Spleen (tissue), 11 donors: ENCODE measurements at regions not wholly inside any gene's neighbourhood (a gene's known extent, or its start where the extent isn't known, plus 50 kb on each side); places are given as distances from the start of the nearest gene placed in this dataset.

Source experiments
- DNase-seq: peaks from one replicate; pipeline ENCODE4 v3.0.0-alpha.2; 2020
- H3K27ac ChIP-seq, 8 donors: fragments of 200-600 bp; sonication (generic) in 7 of 8; 1 replicate in 4 of 8; 2 replicates in 4 of 8; pipeline versions ENCODE4 v1.5.0 to v1.8.0; 2016 to 2021; ENCODE audit warnings: inconsistent platforms in 4 of 8, mild to moderate bottlenecking in 4 of 8, moderate library complexity in 1 of 8
- H3K27me3 ChIP-seq, 7 donors: fragments of 200-600 bp; sonication (generic) in 6 of 7; replicated peaks in 1 of 7; 1 replicate in 4 of 7; 2 replicates in 3 of 7; pipeline versions ENCODE4 v1.5.0 to v1.8.0; 2016 to 2021; ENCODE audit warnings: inconsistent platforms in 3 of 7, mild to moderate bottlenecking in 1 of 7
- H3K36me3 ChIP-seq, 6 donors: fragments of 200-600 bp; sonication (generic) in 5 of 6; 1 replicate in 4 of 6; 2 replicates in 2 of 6; pipeline versions ENCODE4 v1.5.0 to v1.8.0; 2016 to 2021; ENCODE audit warnings: inconsistent platforms in 2 of 6
- H3K4me1 ChIP-seq, 6 donors: fragments of 200-600 bp; sonication (generic) in 5 of 6; 1 replicate in 3 of 6; 2 replicates in 3 of 6; pipeline versions ENCODE4 v1.5.0 to v1.8.0; 2016 to 2021; ENCODE audit warnings: inconsistent platforms in 3 of 6
- H3K4me3 ChIP-seq, 8 donors: fragments of 200-600 bp; sonication (generic) in 7 of 8; 1 replicate in 4 of 8; 2 replicates in 4 of 8; pipeline versions ENCODE4 v1.5.0 to v1.8.0; 2016 to 2021; ENCODE audit warnings: inconsistent platforms in 4 of 8, mild to moderate bottlenecking in 4 of 8, moderate library complexity in 2 of 8
- H3K9me3 ChIP-seq, 8 donors: fragments of 200-600 bp; sonication (generic) in 7 of 8; 1 replicate in 4 of 8; 2 replicates in 4 of 8; pipeline versions ENCODE4 v1.5.0 to v1.8.0; 2016 to 2021; ENCODE audit warnings: inconsistent platforms in 4 of 8
- CTCF ChIP-seq, 11 experiments: fragments of 200-600 bp in 7 of 11; fragments of 450-650 bp in 4 of 11; sonication (generic) in 4 of 11; IDR thresholded peaks in 8 of 11; conservative IDR thresholded peaks in 3 of 11; 1 replicate in 7 of 11; 2 replicates in 4 of 11; pipeline versions ENCODE4 v1.4.0 to v1.8.0; 2016 to 2021; ENCODE audit warnings: antibody characterized with exemption in 11 of 11, inconsistent platforms in 4 of 11, mild to moderate bottlenecking in 1 of 11
- POLR2A ChIP-seq, 3 donors: fragments of 450-650 bp; IDR thresholded peaks; one replicate each; pipeline ENCODE4 v1.5.1; 2017; ENCODE audit warnings: antibody characterized with exemption in 3 of 3, mild to moderate bottlenecking in 1 of 3
- POLR2AphosphoS5 ChIP-seq, 3 donors: sonication (generic); formaldehyde crosslinking; IDR thresholded peaks; one replicate each; pipeline ENCODE4 v1.5.1; 2017; ENCODE audit warnings: antibody characterized with exemption in 3 of 3
- WGBS, 5 donors: extraction: QIAGEN DNeasy Blood & Tissue Kit in 3 of 5; methylation state at CpG; one replicate each; pipeline versions ENCODE4 v1.1.5 to v1.1.7; 2013 to 2018; 5-methylcytosine and 5-hydroxymethylcytosine counted together
- intact Hi-C: fragments of 100-400 bp; cut with DNase I; formaldehyde crosslinking; loops from one replicate; pipeline ENCODE4 v1.15.0; 2023; ENCODE audit warnings: low total_unique reads
- donor health status: healthy with polysubstance abuse.
- donor health status: DM: no; HTN: no; CAD: no; lungs with moderate emphysema.
- donor health status: DM: no; HTN: no; CAD: no.
- donor health status: Bipolar disorder and iron deficiency.
- donor health status: healthy.
- donor health status: DM: no; HTN: no; CAD: no.
- donor health status: DM: yes; HTN: yes; CAD: no.

DNA sequence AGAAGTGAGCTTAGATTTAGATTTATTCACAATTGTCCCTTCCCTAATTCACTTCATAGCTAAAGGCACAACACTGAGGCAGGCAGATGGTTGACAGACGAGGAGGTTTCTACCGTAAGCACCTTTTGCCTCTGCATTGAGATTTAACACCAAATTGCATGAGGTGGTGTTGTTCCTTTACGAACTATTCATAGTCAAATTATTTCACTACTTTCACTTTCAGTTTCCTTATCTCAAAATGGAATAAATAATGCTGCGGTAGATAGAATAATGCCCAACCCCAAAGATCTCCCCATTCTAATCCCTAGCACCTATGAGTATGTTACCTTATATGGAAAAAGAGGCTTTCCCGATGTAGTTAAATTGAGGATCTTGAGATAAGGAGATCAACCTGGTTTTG lies 58.9 kb upstream of the LINC00305 start:
- Histone ChIP-seq H3K27me3 (no peaks in the 10 kb centered on the region), H3K4me1 (peaks cover 0 to 3% (median 0%) of the 10 kb centered on the region in 6 donors), H3K36me3 (no peaks in the 10 kb centered on the region), H3K4me3 (peak overlapping the region in 2 of 8 donors; percentile 3 to 42), H3K27ac (no peak overlapping the region), H3K9me3 (no peaks in the 10 kb centered on the region)
- TF ChIP-seq POLR2A (IDR thresholded peaks at IDR 0.05) (no peak), POLR2AphosphoS5 (IDR thresholded peaks at IDR 0.05) (no peak), CTCF (IDR thresholded peaks at IDR 0.05 in 8 of 11, conservative IDR thresholded peaks at IDR 0.05 in 3 of 11) (no peak)
- no peak for DNase-seq
- intact Hi-C loops, result no loop called here
- WGBS, 5 donors, result 30 to 52% (median 44%) methylated on average over 5 of the region's 5 CpGs

GRCh38 chr18:64203295-64203694 lies 54.4 kb upstream of the LINC00305 start:
- TF ChIP-seq POLR2A (IDR thresholded peaks at IDR 0.05) (no peak), CTCF (IDR thresholded peaks at IDR 0.05 in 8 of 11, conservative IDR thresholded peaks at IDR 0.05 in 3 of 11) (no peak), POLR2AphosphoS5 (IDR thresholded peaks at IDR 0.05) (no peak)
- Histone ChIP-seq H3K9me3 (no peaks in the 10 kb centered on the region), H3K27ac (no peak overlapping the region), H3K36me3 (no peaks in the 10 kb centered on the region), H3K27me3 (no peaks in the 10 kb centered on the region), H3K4me1 (peaks cover 0 to 3% (median 0%) of the 10 kb centered on the region in 6 donors), H3K4me3 (no peak overlapping the region)
- WGBS, 5 donors, result 57 to 73% (median 65%) methylated on average over 3 of the region's 3 CpGs
- no peak for DNase-seq
- intact Hi-C loops, result no loop called here

DNA sequence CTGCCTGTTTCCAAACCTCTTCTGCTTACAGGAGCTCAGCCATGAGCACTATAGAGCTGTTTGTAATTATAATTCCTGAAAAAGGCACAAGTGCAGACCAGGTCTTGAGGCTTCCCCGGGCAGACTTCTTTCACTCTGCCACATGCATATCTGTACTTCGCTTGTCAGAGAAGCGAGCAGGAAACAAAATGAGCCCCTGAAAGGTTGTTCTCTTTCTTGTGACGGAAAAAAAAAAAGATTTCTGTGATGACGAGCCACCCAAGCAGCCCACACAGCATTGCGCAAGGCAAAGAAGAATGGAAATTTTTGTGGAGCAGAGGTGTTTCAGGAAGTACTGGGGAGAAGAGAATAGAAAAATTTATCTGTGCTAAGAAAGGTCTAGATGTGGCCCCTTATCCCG lies 54.0 kb upstream of the LINC00305 start:
- no peaks in the 10 kb centered on the region for H3K27me3 ChIP-seq
- no peaks in the 10 kb centered on the region for H3K36me3 ChIP-seq
- no peaks in the 10 kb centered on the region for H3K9me3 ChIP-seq
- no peak overlapping the region for H3K4me3 ChIP-seq
- H3K4me1 ChIP-seq, result no peaks in the 10 kb centered on the region
- H3K27ac ChIP-seq, result no peak overlapping the region
- 34 to 41% (median 39%) methylated on average over 7 of the region's 7 CpGs for WGBS, 5 donors
- intact Hi-C loops, result no loop called here
- no peak for DNase-seq
- TF ChIP-seq POLR2A (IDR thresholded peaks at IDR 0.05) (no peak), POLR2AphosphoS5 (IDR thresholded peaks at IDR 0.05) (no peak), CTCF (IDR thresholded peaks at IDR 0.05 in 8 of 11, conservative IDR thresholded peaks at IDR 0.05 in 3 of 11) (no peak)

GRCh38 chr18:64202210-64202836 lies 53.4 kb upstream of the LINC00305 start:
- no peak for TF ChIP-seq POLR2AphosphoS5 (IDR thresholded peaks at IDR 0.05)
- TF ChIP-seq CTCF (IDR thresholded peaks at IDR 0.05 in 8 of 11, conservative IDR thresholded peaks at IDR 0.05 in 3 of 11), result no peak
- no peak for TF ChIP-seq POLR2A (IDR thresholded peaks at IDR 0.05)
- H3K9me3 ChIP-seq, result no peaks in the 10 kb centered on the region
- no peaks in the 10 kb centered on the region for H3K4me1 ChIP-seq
- no peaks in the 10 kb centered on the region for H3K36me3 ChIP-seq
- no peaks in the 10 kb centered on the region for H3K27me3 ChIP-seq
- H3K27ac ChIP-seq, result no peak overlapping the region
- no peak overlapping the region for H3K4me3 ChIP-seq
- intact Hi-C loops, result no loop called here
- no peak for DNase-seq
- WGBS, 5 donors, result 58 to 75% (median 62%) methylated on average over 6 of the region's 6 CpGs
